D721Med (cell line): ENCODE measurements at regions not wholly inside any gene's neighbourhood (a gene's known extent, or its start where the extent isn't known, plus 50 kb on each side); places are given as distances from the start of the nearest gene placed in this dataset.

Source experiments
- DNase-seq: peaks from one replicate; pipeline ENCODE4 v3.0.0; 2011; ENCODE audit warnings: low spot score; ENCODE audit not compliant: insufficient read length
- FAIRE-seq: peaks from 2 replicates; lab custom pipeline; 2011; peaks lifted over from hg19 to GRCh38; lab: Jason Lieb, UNC
- TF ChIP-seq, protein P1 (sequence below): IDR thresholded peaks from 2 replicates; pipeline ENCODE4 v1.5.1; 2012; ENCODE audit warnings: mild to moderate bottlenecking, control low read depth; ENCODE audit not compliant: insufficient read depth; ENCODE audit errors: missing control alignments

DNA sequence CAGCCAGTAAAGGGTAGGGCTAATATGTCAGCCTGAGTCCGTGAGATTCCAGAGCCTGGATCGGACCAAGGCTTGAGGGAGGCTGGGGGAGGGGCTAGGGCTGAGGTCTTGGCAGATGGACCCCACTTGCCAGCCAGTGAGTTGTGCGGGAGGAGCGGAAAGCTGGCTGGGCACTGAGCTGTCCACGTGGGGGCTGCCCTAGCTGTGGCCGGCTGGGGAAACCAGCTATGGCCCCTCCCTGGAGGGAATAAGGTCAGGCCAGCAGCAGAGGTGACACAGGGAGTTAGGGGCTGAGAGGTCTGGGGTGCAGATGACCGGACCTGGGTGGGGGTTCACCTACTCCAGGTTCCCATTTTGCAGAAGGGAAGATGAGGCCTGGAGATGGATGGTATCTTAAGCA is 77.3 kb downstream of the UNCX start:
- FAIRE-seq (no peak), DNase-seq (no peak)
- TF ChIP-seq, protein P1, sequence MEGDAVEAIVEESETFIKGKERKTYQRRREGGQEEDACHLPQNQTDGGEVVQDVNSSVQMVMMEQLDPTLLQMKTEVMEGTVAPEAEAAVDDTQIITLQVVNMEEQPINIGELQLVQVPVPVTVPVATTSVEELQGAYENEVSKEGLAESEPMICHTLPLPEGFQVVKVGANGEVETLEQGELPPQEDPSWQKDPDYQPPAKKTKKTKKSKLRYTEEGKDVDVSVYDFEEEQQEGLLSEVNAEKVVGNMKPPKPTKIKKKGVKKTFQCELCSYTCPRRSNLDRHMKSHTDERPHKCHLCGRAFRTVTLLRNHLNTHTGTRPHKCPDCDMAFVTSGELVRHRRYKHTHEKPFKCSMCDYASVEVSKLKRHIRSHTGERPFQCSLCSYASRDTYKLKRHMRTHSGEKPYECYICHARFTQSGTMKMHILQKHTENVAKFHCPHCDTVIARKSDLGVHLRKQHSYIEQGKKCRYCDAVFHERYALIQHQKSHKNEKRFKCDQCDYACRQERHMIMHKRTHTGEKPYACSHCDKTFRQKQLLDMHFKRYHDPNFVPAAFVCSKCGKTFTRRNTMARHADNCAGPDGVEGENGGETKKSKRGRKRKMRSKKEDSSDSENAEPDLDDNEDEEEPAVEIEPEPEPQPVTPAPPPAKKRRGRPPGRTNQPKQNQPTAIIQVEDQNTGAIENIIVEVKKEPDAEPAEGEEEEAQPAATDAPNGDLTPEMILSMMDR, result no peak

DNA sequence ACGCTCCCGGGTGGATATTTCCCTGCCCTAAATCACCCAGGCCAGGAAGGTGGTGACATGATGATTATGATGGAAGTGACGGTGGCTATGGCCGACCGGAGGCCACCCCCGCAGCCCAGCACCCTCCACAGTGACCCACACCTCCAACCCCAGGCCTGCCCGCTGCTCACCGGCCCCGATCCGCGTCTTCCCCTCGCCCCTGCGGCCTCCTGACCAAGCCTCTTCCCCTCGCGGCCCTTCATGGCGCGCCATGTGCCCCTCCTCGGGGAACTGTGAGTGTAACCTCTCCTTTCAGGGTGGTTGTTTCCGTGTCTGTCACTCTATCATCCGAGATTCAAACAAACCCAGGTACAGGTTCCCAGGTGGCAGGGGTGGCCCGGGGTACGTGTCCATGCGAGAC is 78.3 kb downstream of the UNCX start:
- DNase-seq, result no peak
- FAIRE-seq, result no peak
- TF ChIP-seq, protein P1, result no peak

DNA sequence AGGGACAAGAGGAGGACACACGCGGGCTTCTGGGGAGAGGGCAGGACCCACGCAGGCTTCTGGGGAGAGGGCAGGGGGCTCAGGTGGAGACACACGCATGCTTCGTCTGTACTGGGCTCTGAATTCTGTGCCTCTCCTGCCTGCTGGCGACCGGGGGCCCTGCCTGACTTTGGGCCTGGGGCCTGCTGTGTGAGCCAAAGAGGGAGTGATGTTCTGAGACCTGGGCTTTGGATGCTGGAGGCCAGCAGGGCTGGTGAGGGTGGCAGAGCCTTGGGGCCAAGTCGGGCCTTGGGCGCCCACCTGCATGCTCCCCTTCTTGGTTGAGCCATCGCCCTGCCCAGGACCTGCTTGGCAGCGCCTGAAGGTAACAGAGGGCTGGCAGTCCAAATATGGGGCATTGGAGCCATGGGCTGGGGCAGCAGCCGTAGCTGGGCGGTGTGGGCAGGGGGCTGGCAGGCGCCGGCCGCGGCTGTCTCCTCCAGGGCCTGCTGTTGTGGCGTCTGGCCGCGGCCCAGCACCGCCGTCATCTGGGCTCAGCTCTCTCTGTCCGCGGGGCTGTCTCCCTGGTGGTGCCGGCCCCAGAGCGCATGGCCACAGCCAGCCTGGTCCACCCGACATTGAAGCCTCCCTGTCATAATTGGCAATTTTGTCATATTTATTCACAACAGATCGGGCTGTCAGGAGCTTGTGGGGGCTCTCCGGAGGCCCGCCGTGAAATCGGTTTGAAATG is 78.9 kb downstream of the UNCX start:
- no peak for DNase-seq
- TF ChIP-seq, protein P1, result no peak
- no peak for FAIRE-seq

DNA sequence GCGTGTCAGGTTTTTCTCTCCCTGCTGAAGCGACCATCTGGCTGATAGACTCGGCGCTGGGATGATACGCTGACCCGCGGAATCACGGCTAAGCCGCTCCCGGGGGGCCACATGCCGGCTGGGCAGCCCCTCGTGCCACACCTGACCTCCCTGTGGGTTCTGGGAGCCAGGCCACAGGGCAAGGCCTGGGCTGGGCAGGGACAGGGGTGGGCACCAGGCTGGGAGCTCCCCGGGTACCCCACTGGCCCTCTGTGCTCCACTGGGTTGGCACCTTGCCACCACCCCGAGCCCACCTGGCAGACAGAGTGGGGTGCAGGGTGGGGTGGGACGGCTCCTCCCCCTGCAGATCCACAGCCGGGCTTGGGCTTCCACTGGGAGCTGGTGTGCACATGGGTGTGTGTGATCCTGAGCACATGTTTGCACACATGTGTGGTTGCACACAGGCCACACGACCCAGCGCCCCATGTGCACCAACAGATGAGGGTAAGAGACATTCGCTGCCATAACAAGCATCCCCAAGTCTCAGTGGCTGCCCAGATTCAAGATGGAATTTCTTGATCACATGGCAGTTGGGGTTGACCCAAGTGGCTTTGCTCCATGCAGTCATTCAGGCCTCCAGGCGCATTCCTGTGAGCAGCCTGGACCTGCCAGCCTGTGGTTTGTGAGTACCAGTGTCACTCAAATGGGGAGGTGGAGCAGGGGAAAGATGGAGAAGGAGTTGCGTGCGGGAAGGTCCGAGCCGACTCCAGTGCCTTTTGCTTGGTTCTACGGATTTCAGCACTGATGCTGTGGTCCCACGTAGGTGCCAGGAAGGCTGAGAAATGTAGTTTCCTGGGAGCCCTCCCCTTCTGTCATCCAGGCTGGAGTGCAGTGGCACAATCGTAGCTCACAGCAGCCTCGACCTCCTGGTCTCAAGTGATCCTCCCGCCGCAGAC is 79.7 kb downstream of the UNCX start:
- FAIRE-seq, result no peak
- no peak for DNase-seq
- TF ChIP-seq, protein P1, result no peak

DNA sequence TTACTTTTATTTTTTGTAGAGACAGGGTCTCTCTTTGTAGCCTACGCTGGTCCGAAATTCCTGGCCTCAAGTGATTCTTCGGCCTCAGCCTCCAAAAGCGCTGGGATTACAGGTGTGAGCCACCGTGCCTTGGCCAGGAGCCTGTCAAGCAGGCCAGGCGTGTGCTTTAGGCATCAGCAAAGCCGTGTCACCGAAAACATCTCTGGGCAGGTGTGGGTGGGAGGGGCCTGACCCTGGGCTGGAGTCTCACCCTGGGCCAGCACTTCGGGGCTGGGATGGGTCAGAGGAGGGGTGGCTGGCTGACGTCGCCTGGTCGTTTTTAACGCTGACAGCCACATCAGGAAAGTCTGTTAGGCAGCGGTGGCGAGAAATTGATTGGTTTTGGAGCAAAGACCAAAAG is 80.9 kb downstream of the UNCX start:
- DNase-seq (no peak), FAIRE-seq (no peak)

DNA sequence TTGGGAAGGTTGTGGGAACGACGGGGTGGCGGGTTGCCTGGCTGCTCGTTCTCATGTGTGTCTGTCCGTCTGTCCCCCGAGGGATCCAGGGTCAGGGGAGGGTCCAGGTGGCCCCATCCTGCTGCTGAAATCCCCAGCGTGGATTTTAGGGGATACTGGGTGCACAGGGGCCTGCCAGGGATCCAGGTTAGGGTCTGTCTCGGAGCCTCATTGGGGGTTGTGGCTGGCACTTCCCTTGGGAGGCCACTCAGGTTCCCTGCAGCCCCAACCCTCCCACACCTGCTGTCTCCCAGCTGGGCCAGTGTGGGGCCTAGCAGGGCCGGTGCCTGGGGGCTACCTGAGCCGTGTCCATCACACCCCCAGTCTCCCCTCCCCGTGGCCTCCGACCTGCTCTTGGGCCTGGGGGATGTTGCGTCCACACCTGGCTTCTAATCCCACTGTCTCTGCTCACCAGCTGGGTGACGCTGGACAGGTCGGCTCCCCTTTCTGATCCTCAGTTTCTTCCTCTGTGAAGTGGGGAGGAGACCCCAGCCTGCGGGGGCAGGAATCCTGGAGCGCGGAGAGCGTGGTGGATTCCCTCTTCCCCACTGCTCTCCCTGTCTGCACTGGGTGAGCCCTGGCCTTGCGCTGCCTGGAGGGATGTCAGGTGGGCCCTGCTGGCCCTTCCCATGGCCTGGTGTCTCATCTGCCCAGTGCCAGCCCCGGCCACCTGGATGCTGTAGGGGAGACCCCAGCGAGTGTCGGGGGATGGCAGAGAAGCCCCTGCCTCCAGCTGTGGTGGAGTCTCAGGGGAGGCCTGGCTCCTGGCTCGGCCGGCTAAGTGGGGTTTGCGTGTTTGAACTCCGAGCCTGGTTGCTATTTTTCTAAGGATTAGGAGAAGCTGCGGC is 81.6 kb downstream of the UNCX start:
- no peak for FAIRE-seq
- no peak for DNase-seq
- TF ChIP-seq, protein P1, result no peak

More for the DNA sequence above, 80.9 kb downstream of the UNCX start:
- TF ChIP-seq, protein P1, result no peak
